ENCODE measurements at regions not wholly inside any gene's neighbourhood (a gene's known extent, or its start where the extent isn't known, plus 50 kb on each side); places are given as distances from the start of the nearest gene placed in this dataset.

- ChIA-PET POLR2A (no interaction called here), CTCF (no interaction called here)
- no peak for DNase-seq (ENCODE audit: extremely low spot score)
- no peak for TF ChIP-seq SP1 (IDR thresholded peaks at IDR 0.05)
- no peak for TF ChIP-seq FOXK2 (IDR thresholded peaks at IDR 0.05)
- no peak for TF ChIP-seq CTBP1 (IDR thresholded peaks at IDR 0.05; ENCODE audit: borderline replicate concordance)
- no peak for TF ChIP-seq FOXA1 (IDR thresholded peaks at IDR 0.05)
- TF ChIP-seq PKNOX1 (IDR thresholded peaks at IDR 0.05): no peak
- no peak for TF ChIP-seq BHLHE40 (IDR thresholded peaks at IDR 0.05; ENCODE audit: borderline replicate concordance)
- no peak for TF ChIP-seq L3MBTL2 (conservative IDR thresholded peaks at IDR 0.05)
- no peak for TF ChIP-seq TARDBP (IDR thresholded peaks at IDR 0.05)
- no peak for TF ChIP-seq NFRKB (IDR thresholded peaks at IDR 0.05)
- no peak for TF ChIP-seq HDGF (IDR thresholded peaks at IDR 0.05; ENCODE audit: borderline replicate concordance)
- TF ChIP-seq ELF4 (IDR thresholded peaks at IDR 0.05): no peak
- TF ChIP-seq FOXM1 (IDR thresholded peaks at IDR 0.05; ENCODE audit: borderline replicate concordance): no peak
- no peak for TF ChIP-seq ARNT (IDR thresholded peaks at IDR 0.05)
- TF ChIP-seq LEF1 (IDR thresholded peaks at IDR 0.05; ENCODE audit: borderline replicate concordance): no peak
- TF ChIP-seq SUZ12 (IDR thresholded peaks at IDR 0.05): no peak
- TF ChIP-seq ZNF384 (IDR thresholded peaks at IDR 0.05): no peak
Measured at GRCh38 chr2:136221026-136221425, 103.1 kb upstream of the CXCR4 start.

- POLR2A ChIA-PET: interaction anchor here (0.8 to 1.4 kb wide), 2 partner anchors 12 to 14 kb away, joined by 3 read pairs; no protein-coding TSS in a partner anchor
- no peak for DNase-seq (ENCODE audit: extremely low spot score)
Measured at GRCh38 chr2:136219963-136220362, 102.0 kb upstream of the CXCR4 start.

GRCh38 chr2:136219341-136219740 lies 101.4 kb upstream of the CXCR4 start:
- DNase-seq (ENCODE audit: extremely low spot score): no peak
- POLR2A ChIA-PET: interaction anchor here (0.8 to 1.4 kb wide), 2 partner anchors 12 to 15 kb away, joined by 3 read pairs; no protein-coding TSS in a partner anchor
- CTCF ChIA-PET: no interaction called here
- TF ChIP-seq NFRKB (IDR thresholded peaks at IDR 0.05) (no peak), L3MBTL2 (conservative IDR thresholded peaks at IDR 0.05) (no peak), HDGF (IDR thresholded peaks at IDR 0.05; ENCODE audit: borderline replicate concordance) (no peak), SP1 (IDR thresholded peaks at IDR 0.05) (no peak), LEF1 (IDR thresholded peaks at IDR 0.05; ENCODE audit: borderline replicate concordance) (no peak), TARDBP (IDR thresholded peaks at IDR 0.05) (no peak), ELF4 (IDR thresholded peaks at IDR 0.05) (no peak), FOXM1 (IDR thresholded peaks at IDR 0.05; ENCODE audit: borderline replicate concordance) (no peak), ARNT (IDR thresholded peaks at IDR 0.05) (no peak), PKNOX1 (IDR thresholded peaks at IDR 0.05) (no peak), ZNF384 (IDR thresholded peaks at IDR 0.05) (no peak), SUZ12 (IDR thresholded peaks at IDR 0.05) (no peak), BHLHE40 (IDR thresholded peaks at IDR 0.05; ENCODE audit: borderline replicate concordance) (no peak), CTBP1 (IDR thresholded peaks at IDR 0.05; ENCODE audit: borderline replicate concordance) (no peak), FOXK2 (IDR thresholded peaks at IDR 0.05) (no peak), FOXA1 (IDR thresholded peaks at IDR 0.05) (no peak)

More at GRCh38 chr2:136219963-136220362, 102.0 kb upstream of the CXCR4 start:
- CTCF ChIA-PET: no interaction called here
- TF ChIP-seq PKNOX1 (IDR thresholded peaks at IDR 0.05) (no peak), FOXA1 (IDR thresholded peaks at IDR 0.05) (no peak), ARNT (IDR thresholded peaks at IDR 0.05) (no peak), TARDBP (IDR thresholded peaks at IDR 0.05) (no peak)

- no peak for TF ChIP-seq HDGF (IDR thresholded peaks at IDR 0.05; ENCODE audit: borderline replicate concordance)
- POLR2A ChIA-PET: no interaction called here
- CTCF ChIA-PET: no interaction called here
- DNase-seq (ENCODE audit: extremely low spot score): no peak
Measured at GRCh38 chr2:136217996-136218395, 100.0 kb upstream of the CXCR4 start.

GRCh38 chr2:136215908-136216472 lies 98.0 kb upstream of the CXCR4 start:
- ChIA-PET POLR2A (interaction anchor here (0.6 kb wide), 1 partner anchor 69 kb away, joined by 3 read pairs; no protein-coding TSS in a partner anchor), CTCF (no interaction called here)
- no peak for DNase-seq (ENCODE audit: extremely low spot score)
- TF ChIP-seq L3MBTL2 (conservative IDR thresholded peaks at IDR 0.05) (no peak), FOXK2 (IDR thresholded peaks at IDR 0.05) (no peak), SUZ12 (IDR thresholded peaks at IDR 0.05) (no peak), CTBP1 (IDR thresholded peaks at IDR 0.05; ENCODE audit: borderline replicate concordance) (no peak), FOXM1 (IDR thresholded peaks at IDR 0.05; ENCODE audit: borderline replicate concordance) (no peak), ELF4 (IDR thresholded peaks at IDR 0.05) (no peak), HDGF (IDR thresholded peaks at IDR 0.05; ENCODE audit: borderline replicate concordance) (no peak), PKNOX1 (IDR thresholded peaks at IDR 0.05) (no peak), NFRKB (IDR thresholded peaks at IDR 0.05) (no peak), TARDBP (IDR thresholded peaks at IDR 0.05) (no peak), ARNT (IDR thresholded peaks at IDR 0.05) (no peak), LEF1 (IDR thresholded peaks at IDR 0.05; ENCODE audit: borderline replicate concordance) (no peak), FOXA1 (IDR thresholded peaks at IDR 0.05) (no peak), ZNF384 (IDR thresholded peaks at IDR 0.05) (no peak), BHLHE40 (IDR thresholded peaks at IDR 0.05; ENCODE audit: borderline replicate concordance) (no peak), SP1 (IDR thresholded peaks at IDR 0.05) (no peak)

- DNase-seq (ENCODE audit: extremely low spot score): no peak
- ChIA-PET POLR2A (no interaction called here), CTCF (no interaction called here)
Measured at GRCh38 chr2:136215449-136215848, 97.5 kb upstream of the CXCR4 start.

More at GRCh38 chr2:136215449-136215848, 97.5 kb upstream of the CXCR4 start:
- TF ChIP-seq ARNT (IDR thresholded peaks at IDR 0.05): no peak
- no peak for TF ChIP-seq NFRKB (IDR thresholded peaks at IDR 0.05)
- TF ChIP-seq BHLHE40 (IDR thresholded peaks at IDR 0.05; ENCODE audit: borderline replicate concordance): no peak
- no peak for TF ChIP-seq SUZ12 (IDR thresholded peaks at IDR 0.05)
- no peak for TF ChIP-seq PKNOX1 (IDR thresholded peaks at IDR 0.05)
- TF ChIP-seq FOXK2 (IDR thresholded peaks at IDR 0.05): no peak
- TF ChIP-seq CTBP1 (IDR thresholded peaks at IDR 0.05; ENCODE audit: borderline replicate concordance): no peak
- TF ChIP-seq TARDBP (IDR thresholded peaks at IDR 0.05): no peak
- TF ChIP-seq L3MBTL2 (conservative IDR thresholded peaks at IDR 0.05): no peak
- TF ChIP-seq ELF4 (IDR thresholded peaks at IDR 0.05): no peak
- TF ChIP-seq HDGF (IDR thresholded peaks at IDR 0.05; ENCODE audit: borderline replicate concordance): no peak
- no peak for TF ChIP-seq FOXA1 (IDR thresholded peaks at IDR 0.05)
- no peak for TF ChIP-seq SP1 (IDR thresholded peaks at IDR 0.05)
- no peak for TF ChIP-seq FOXM1 (IDR thresholded peaks at IDR 0.05; ENCODE audit: borderline replicate concordance)
- TF ChIP-seq LEF1 (IDR thresholded peaks at IDR 0.05; ENCODE audit: borderline replicate concordance): no peak
- TF ChIP-seq ZNF384 (IDR thresholded peaks at IDR 0.05): no peak

All from HEK293T (cell line).